ENCODE measurements at regions not wholly inside any gene's neighbourhood (a gene's known extent, or its start where the extent isn't known, plus 50 kb on each side); places are given as distances from the start of the nearest gene placed in this dataset.

- Histone ChIP-seq H3K36me3 (ENCODE audit: control insufficient read depth in 2 of 2, insufficient read depth in 2 of 2, low read length in 1 of 2) (no peaks in the 10 kb centered on the region), H3K27ac (ENCODE audit: low read depth in 2 of 2, low read length in 1 of 2) (no peak overlapping the region), H3K27me3 (ENCODE audit: control insufficient read depth in 1 of 2, insufficient read depth in 2 of 2, low read length in 2 of 2) (no peaks in the 10 kb centered on the region), H3K4me1 (ENCODE audit: control insufficient read depth in 2 of 2, insufficient read depth in 2 of 2, low read length in 1 of 2) (no peaks in the 10 kb centered on the region), H3K4me3 (ENCODE audit: low read depth in 1 of 2, low read length in 2 of 2) (no peak overlapping the region), H3K9me3 (ENCODE audit: control insufficient read depth in 2 of 2, insufficient read depth in 1 of 2, low read depth in 1 of 2, low read length in 1 of 2) (peaks cover 0 to 1% of the 10 kb centered on the region in 2 donors)
- 87 to 89% methylated on average over 2 of the region's 2 CpGs for WGBS, 2 donors
Observed at GRCh38 chr11:112728288-112728687, 232.9 kb upstream of the NCAM1 start.

DNA sequence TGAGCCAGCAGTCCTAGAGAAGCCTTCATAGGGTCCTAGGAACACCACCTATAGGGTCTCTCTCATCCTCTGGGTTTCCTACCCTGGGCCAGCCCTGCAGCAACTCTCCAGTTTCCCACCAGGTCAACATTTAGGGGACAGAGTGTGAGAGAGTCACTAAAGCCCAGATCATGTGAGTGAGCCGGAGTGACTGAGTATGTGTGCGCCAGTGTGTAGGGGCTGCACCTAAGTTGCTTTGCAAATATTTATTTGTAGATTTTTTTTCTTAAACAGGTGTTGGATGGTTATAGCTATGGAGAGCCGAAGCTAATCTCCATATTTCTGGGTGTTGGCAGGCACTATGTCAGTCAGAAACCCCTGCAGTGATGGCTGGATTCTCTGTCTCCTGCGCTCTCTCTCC is 232.5 kb upstream of the NCAM1 start:
- H3K36me3 ChIP-seq (ENCODE audit: control insufficient read depth in 2 of 2, insufficient read depth in 2 of 2, low read length in 1 of 2): no peaks in the 10 kb centered on the region

DNA sequence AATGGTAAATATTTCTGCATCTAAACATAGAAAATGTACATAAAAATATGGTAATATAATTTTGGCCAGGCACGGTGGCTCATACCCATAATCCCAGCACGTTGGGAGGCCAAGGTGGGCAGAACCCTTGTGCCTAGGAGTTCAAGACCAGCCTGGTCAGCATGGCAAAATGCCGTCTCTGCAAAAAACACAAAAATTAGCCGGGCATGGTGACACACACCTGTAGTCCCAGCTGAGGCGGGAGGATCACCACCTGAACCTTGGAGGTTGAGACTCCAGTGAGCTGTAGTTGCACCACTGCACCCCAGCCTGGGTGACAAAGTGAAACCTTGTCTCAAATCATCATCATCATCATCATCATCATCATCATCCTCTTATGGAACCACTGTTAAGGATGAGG is 230.6 kb upstream of the NCAM1 start:
- peaks cover 0 to 2% of the 10 kb centered on the region in 2 donors for H3K4me1 ChIP-seq (ENCODE audit: control insufficient read depth in 2 of 2, insufficient read depth in 2 of 2, low read length in 1 of 2)
- no peaks in the 10 kb centered on the region for H3K9me3 ChIP-seq (ENCODE audit: control insufficient read depth in 2 of 2, insufficient read depth in 1 of 2, low read depth in 1 of 2, low read length in 1 of 2)
- no peak overlapping the region for H3K27ac ChIP-seq (ENCODE audit: low read depth in 2 of 2, low read length in 1 of 2)
- no peak overlapping the region for H3K4me3 ChIP-seq (ENCODE audit: low read depth in 1 of 2, low read length in 2 of 2)
- no peaks in the 10 kb centered on the region for H3K36me3 ChIP-seq (ENCODE audit: control insufficient read depth in 2 of 2, insufficient read depth in 2 of 2, low read length in 1 of 2)
- no peaks in the 10 kb centered on the region for H3K27me3 ChIP-seq (ENCODE audit: control insufficient read depth in 1 of 2, insufficient read depth in 2 of 2, low read length in 2 of 2)
- whole genome bisulfite sequencing, 2 donors: 42 to 75% methylated on average over 5 of the region's 5 CpGs

More for the DNA sequence above, 232.5 kb upstream of the NCAM1 start:
- Histone ChIP-seq H3K4me1 (ENCODE audit: control insufficient read depth in 2 of 2, insufficient read depth in 2 of 2, low read length in 1 of 2) (no peaks in the 10 kb centered on the region), H3K4me3 (ENCODE audit: low read depth in 1 of 2, low read length in 2 of 2) (no peak overlapping the region), H3K27me3 (ENCODE audit: control insufficient read depth in 1 of 2, insufficient read depth in 2 of 2, low read length in 2 of 2) (no peaks in the 10 kb centered on the region), H3K9me3 (ENCODE audit: control insufficient read depth in 2 of 2, insufficient read depth in 1 of 2, low read depth in 1 of 2, low read length in 1 of 2) (peaks cover 0 to 1% of the 10 kb centered on the region in 2 donors), H3K27ac (ENCODE audit: low read depth in 2 of 2, low read length in 1 of 2) (no peak overlapping the region)
- WGBS, 2 donors: 76 to 82% methylated on average over 4 of the region's 4 CpGs

DNA sequence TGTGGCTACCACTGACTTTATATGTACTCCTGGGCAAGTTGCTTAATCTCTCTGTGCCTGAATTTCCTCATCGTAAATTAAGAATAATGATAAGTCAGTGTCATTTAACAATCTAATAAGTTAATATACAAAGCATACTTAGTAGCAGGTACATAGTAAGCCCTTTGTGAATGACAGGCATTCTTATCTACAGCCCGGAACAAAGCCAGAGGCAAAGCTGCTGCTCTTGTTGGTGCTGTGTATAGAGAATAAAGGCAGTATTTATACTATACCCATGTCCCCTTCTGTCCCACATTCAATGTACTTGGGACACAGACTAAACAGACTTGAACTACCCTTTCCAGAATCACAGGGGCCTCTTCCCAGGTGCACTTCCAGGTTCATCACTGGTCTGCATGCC is 229.7 kb upstream of the NCAM1 start:
- Histone ChIP-seq H3K27me3 (ENCODE audit: control insufficient read depth in 1 of 2, insufficient read depth in 2 of 2, low read length in 2 of 2) (no peaks in the 10 kb centered on the region), H3K27ac (ENCODE audit: low read depth in 2 of 2, low read length in 1 of 2) (no peak overlapping the region), H3K4me3 (ENCODE audit: low read depth in 1 of 2, low read length in 2 of 2) (no peak overlapping the region), H3K36me3 (ENCODE audit: control insufficient read depth in 2 of 2, insufficient read depth in 2 of 2, low read length in 1 of 2) (no peaks in the 10 kb centered on the region), H3K9me3 (ENCODE audit: control insufficient read depth in 2 of 2, insufficient read depth in 1 of 2, low read depth in 1 of 2, low read length in 1 of 2) (no peaks in the 10 kb centered on the region), H3K4me1 (ENCODE audit: control insufficient read depth in 2 of 2, insufficient read depth in 2 of 2, low read length in 1 of 2) (peaks cover 0 to 2% of the 10 kb centered on the region in 2 donors)
- 71 to 76% methylated on average over 2 of the region's 2 CpGs for WGBS, 2 donors

DNA sequence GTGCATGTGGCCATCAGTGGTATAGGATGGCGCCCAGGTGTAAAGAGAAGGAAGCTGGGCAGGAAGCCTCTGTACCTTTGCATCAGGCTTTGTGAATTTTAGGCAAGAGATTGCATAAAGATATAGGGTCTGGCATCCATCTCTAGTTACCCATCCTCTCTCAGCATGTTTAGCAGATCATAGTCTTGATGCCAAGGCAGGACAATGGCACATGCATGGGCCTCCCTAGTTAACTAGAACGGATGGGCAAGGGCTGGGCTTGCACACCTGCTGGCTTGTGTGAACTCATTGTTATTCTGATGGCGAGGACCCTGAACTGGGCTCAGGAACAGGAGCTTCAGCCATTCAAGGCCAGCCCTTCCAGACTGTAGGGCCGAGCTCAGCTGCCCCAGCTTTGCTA is 229.2 kb upstream of the NCAM1 start:
- Histone ChIP-seq H3K4me1 (ENCODE audit: control insufficient read depth in 2 of 2, insufficient read depth in 2 of 2, low read length in 1 of 2) (peaks cover 0 to 2% of the 10 kb centered on the region in 2 donors), H3K27me3 (ENCODE audit: control insufficient read depth in 1 of 2, insufficient read depth in 2 of 2, low read length in 2 of 2) (no peaks in the 10 kb centered on the region), H3K36me3 (ENCODE audit: control insufficient read depth in 2 of 2, insufficient read depth in 2 of 2, low read length in 1 of 2) (no peaks in the 10 kb centered on the region), H3K9me3 (ENCODE audit: control insufficient read depth in 2 of 2, insufficient read depth in 1 of 2, low read depth in 1 of 2, low read length in 1 of 2) (no peaks in the 10 kb centered on the region), H3K4me3 (ENCODE audit: low read depth in 1 of 2, low read length in 2 of 2) (no peak overlapping the region), H3K27ac (ENCODE audit: low read depth in 2 of 2, low read length in 1 of 2) (no peak overlapping the region)
- WGBS, 2 donors: 66 to 68% methylated on average over 4 of the region's 4 CpGs

DNA sequence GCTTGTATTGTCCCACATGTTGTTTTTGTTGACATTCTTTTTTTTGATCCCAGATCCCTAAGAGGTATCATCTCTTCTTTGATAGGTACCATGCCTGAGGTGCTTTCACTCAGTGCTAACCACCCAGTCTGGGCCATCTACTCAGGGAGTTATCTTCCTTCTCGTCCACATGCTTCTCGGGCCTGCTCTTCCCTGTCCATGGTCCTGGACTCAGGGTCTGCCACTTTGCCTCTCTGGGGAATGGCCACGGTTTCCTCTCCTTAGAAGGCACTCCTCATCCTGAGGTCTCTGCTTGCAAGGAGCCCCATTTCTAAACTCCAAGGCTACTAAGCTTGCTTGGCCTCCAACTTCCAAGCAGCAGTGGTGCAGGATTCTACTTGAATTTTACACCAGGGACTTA is 227.0 kb upstream of the NCAM1 start:
- Histone ChIP-seq H3K27ac (ENCODE audit: low read depth in 2 of 2, low read length in 1 of 2) (no peak overlapping the region), H3K9me3 (ENCODE audit: control insufficient read depth in 2 of 2, insufficient read depth in 1 of 2, low read depth in 1 of 2, low read length in 1 of 2) (no peaks in the 10 kb centered on the region), H3K36me3 (ENCODE audit: control insufficient read depth in 2 of 2, insufficient read depth in 2 of 2, low read length in 1 of 2) (no peaks in the 10 kb centered on the region), H3K4me3 (ENCODE audit: low read depth in 1 of 2, low read length in 2 of 2) (no peak overlapping the region), H3K4me1 (ENCODE audit: control insufficient read depth in 2 of 2, insufficient read depth in 2 of 2, low read length in 1 of 2) (peaks cover 0 to 2% of the 10 kb centered on the region in 2 donors), H3K27me3 (ENCODE audit: control insufficient read depth in 1 of 2, insufficient read depth in 2 of 2, low read length in 2 of 2) (no peaks in the 10 kb centered on the region)
- 12 to 15% methylated on average over 3 of the region's 3 CpGs for WGBS, 2 donors

GRCh38 chr11:112735470-112735869 is 225.8 kb upstream of the NCAM1 start:
- Histone ChIP-seq H3K27ac (ENCODE audit: low read depth in 2 of 2, low read length in 1 of 2) (no peak overlapping the region), H3K4me3 (ENCODE audit: low read depth in 1 of 2, low read length in 2 of 2) (no peak overlapping the region), H3K9me3 (ENCODE audit: control insufficient read depth in 2 of 2, insufficient read depth in 1 of 2, low read depth in 1 of 2, low read length in 1 of 2) (no peaks in the 10 kb centered on the region), H3K4me1 (ENCODE audit: control insufficient read depth in 2 of 2, insufficient read depth in 2 of 2, low read length in 1 of 2) (peaks cover 0 to 2% of the 10 kb centered on the region in 2 donors), H3K36me3 (ENCODE audit: control insufficient read depth in 2 of 2, insufficient read depth in 2 of 2, low read length in 1 of 2) (no peaks in the 10 kb centered on the region), H3K27me3 (ENCODE audit: control insufficient read depth in 1 of 2, insufficient read depth in 2 of 2, low read length in 2 of 2) (no peaks in the 10 kb centered on the region)
- WGBS, 2 donors: 68 to 77% methylated on average over 2 of the region's 2 CpGs

DNA sequence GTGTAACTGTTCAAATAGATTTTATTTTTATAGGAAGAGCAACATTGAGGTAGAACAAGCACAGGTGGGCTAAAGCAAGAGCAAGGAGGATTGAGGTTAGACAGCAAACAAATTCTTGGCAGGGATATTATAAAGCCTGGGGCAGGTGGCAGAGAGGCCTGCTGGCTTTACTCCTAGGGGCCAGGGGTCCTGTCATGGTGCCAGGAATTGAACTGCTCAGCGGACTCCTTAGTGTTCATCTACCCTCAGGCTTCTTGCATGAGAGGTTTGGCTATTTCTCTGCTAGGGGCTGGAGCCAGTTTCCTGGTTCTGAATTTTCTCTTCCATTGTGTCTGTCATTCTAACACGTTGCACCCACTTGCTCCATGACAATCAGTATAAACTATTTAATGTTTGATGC is 217.2 kb upstream of the NCAM1 start:
- 26 to 45% methylated on average over 2 of the region's 2 CpGs for WGBS, 2 donors
- Histone ChIP-seq H3K27me3 (ENCODE audit: control insufficient read depth in 1 of 2, insufficient read depth in 2 of 2, low read length in 2 of 2) (no peaks in the 10 kb centered on the region), H3K4me1 (ENCODE audit: control insufficient read depth in 2 of 2, insufficient read depth in 2 of 2, low read length in 1 of 2) (no peaks in the 10 kb centered on the region), H3K9me3 (ENCODE audit: control insufficient read depth in 2 of 2, insufficient read depth in 1 of 2, low read depth in 1 of 2, low read length in 1 of 2) (no peaks in the 10 kb centered on the region), H3K27ac (ENCODE audit: low read depth in 2 of 2, low read length in 1 of 2) (no peak overlapping the region), H3K4me3 (ENCODE audit: low read depth in 1 of 2, low read length in 2 of 2) (no peak overlapping the region), H3K36me3 (ENCODE audit: control insufficient read depth in 2 of 2, insufficient read depth in 2 of 2, low read length in 1 of 2) (no peaks in the 10 kb centered on the region)

DNA sequence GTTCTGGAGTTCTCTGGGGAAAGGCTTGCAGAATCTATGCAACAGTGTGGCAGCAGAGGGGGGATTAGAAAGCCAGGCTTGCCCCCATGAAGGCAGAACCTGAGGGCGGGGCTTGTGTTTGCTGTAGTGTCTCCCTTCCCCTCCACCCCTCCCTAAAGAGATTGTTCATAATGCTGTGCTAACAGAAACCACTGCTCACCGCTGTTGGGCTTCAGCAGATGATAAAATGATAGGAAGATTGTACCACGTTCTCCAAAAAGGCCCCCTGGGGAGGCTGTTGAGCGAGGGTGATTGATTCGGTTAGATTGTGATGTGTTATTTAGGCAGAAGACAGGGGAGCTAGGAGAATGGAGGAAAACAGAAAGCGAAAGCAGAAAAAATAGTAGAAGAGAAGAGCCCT is 215.2 kb upstream of the NCAM1 start:
- H3K27ac ChIP-seq (ENCODE audit: low read depth in 2 of 2, low read length in 1 of 2): no peak overlapping the region
- H3K9me3 ChIP-seq (ENCODE audit: control insufficient read depth in 2 of 2, insufficient read depth in 1 of 2, low read depth in 1 of 2, low read length in 1 of 2): no peaks in the 10 kb centered on the region
- no peak overlapping the region for H3K4me3 ChIP-seq (ENCODE audit: low read depth in 1 of 2, low read length in 2 of 2)
- H3K36me3 ChIP-seq (ENCODE audit: control insufficient read depth in 2 of 2, insufficient read depth in 2 of 2, low read length in 1 of 2): no peaks in the 10 kb centered on the region
- WGBS, 2 donors: 58 to 62% methylated on average over 6 of the region's 6 CpGs
- no peaks in the 10 kb centered on the region for H3K27me3 ChIP-seq (ENCODE audit: control insufficient read depth in 1 of 2, insufficient read depth in 2 of 2, low read length in 2 of 2)
- H3K4me1 ChIP-seq (ENCODE audit: control insufficient read depth in 2 of 2, insufficient read depth in 2 of 2, low read length in 1 of 2): no peaks in the 10 kb centered on the region

- H3K27ac ChIP-seq (ENCODE audit: low read depth in 2 of 2, low read length in 1 of 2): no peak overlapping the region
- WGBS, 2 donors: 68 to 70% methylated on average over 5 of the region's 5 CpGs
- H3K4me1 ChIP-seq (ENCODE audit: control insufficient read depth in 2 of 2, insufficient read depth in 2 of 2, low read length in 1 of 2): no peaks in the 10 kb centered on the region
- H3K36me3 ChIP-seq (ENCODE audit: control insufficient read depth in 2 of 2, insufficient read depth in 2 of 2, low read length in 1 of 2): no peaks in the 10 kb centered on the region
- no peaks in the 10 kb centered on the region for H3K9me3 ChIP-seq (ENCODE audit: control insufficient read depth in 2 of 2, insufficient read depth in 1 of 2, low read depth in 1 of 2, low read length in 1 of 2)
- H3K4me3 ChIP-seq (ENCODE audit: low read depth in 1 of 2, low read length in 2 of 2): no peak overlapping the region
- H3K27me3 ChIP-seq (ENCODE audit: control insufficient read depth in 1 of 2, insufficient read depth in 2 of 2, low read length in 2 of 2): no peaks in the 10 kb centered on the region
Observed at GRCh38 chr11:112748252-112748651, 213.0 kb upstream of the NCAM1 start.

Data from esophagus (tissue), 2 donors.